Epidermal melanocyte (primary cell): ENCODE measurements at regions not wholly inside any gene's neighbourhood (a gene's known extent, or its start where the extent isn't known, plus 50 kb on each side); places are given as distances from the start of the nearest gene placed in this dataset.
"Not testable (repeated sequence)": the region's sequence is repeated elsewhere in the genome, so short reads cannot be mapped to it uniquely, and the experiment has no call there.

Source experiments
- DNase-seq: peaks from one replicate; pipeline ENCODE4 v3.0.0; 2011; ENCODE audit warnings: low spot score; ENCODE audit not compliant: insufficient read length

DNA sequence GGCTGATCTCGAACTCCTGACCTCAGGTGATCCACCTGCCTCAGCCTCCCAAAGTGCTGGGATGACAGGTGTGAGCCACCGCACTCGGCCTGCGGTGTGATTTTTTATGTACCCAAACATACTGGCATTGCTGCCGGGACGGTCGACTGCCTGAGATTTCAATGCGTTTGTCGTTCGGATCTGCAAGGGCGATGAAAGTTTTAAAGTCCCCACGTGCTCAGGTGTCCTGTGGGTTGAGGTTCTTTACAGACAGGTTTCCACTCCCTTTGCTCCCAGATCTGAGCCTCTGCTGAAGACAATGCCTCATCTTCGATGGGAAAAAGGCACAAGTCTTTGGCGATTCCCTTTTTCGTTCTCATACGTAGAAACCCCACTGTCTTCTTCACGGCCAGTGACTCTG, 78.1 kb upstream of the SHOX start:
- DNase-seq = no peak

DNA sequence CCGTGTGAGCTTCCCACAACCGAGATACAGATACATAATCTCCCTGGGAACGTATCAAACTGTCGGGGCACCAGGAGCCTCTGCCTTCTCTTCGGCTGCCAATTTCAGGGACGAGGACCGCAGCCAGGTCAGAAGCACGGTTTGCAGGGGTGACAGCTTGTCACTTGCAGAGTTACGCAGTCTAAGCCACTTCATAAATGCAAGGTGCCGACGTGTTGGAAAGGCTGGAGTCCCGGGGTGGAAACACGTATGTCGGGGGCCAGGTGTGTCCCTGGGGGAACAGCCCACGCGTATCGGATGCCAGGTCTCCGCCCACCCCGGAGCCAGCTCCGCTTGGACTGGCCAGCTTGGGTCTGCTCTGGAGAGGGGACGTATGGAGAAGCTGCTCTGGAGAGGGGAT, 76.3 kb upstream of the SHOX start:
- DNase-seq = no peak

DNA sequence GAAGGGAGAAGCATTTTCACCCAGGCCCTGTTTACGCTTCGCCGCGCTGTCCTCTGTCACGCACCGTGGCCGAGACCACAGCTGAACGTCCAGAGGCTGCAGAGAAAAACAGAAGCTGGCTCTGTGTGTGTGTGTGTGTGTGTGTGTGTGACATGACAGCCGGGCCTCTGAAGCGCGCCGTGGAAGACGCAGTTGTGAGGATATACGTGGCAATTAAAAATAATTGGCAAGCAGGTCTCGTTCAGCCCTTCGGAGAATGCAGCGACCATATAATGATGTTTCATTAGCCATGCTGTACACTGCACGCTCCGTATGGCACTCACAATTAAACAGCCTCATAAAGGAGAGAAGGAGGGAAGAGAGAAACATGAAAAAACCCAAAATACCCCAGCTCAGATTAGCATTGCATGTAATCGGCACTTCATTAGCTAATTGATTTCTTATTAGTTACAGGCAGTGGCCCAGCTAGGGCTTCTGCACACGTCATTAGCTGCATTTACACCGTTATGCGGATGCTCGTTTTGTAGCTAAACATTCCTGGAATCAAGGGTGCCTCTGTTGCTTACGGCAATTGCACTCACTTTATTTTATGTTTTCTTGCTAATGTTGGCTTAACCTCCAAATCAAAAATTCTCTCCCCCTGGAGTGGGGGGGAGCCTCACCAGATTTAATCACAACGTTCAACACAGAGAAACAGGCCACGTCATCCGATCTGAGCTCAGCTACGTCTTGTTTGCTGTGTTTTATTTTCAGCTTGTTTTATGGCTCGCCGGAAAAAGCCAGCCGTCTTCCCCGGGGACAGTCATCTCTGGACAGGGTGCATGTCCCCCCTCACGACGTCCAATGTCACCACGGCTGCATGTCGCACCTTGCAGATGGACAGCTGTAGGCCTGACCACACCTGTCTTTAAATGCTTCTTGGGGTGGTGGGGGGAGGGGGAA, 74.6 kb upstream of the SHOX start:
- DNase-seq = no peak

DNA sequence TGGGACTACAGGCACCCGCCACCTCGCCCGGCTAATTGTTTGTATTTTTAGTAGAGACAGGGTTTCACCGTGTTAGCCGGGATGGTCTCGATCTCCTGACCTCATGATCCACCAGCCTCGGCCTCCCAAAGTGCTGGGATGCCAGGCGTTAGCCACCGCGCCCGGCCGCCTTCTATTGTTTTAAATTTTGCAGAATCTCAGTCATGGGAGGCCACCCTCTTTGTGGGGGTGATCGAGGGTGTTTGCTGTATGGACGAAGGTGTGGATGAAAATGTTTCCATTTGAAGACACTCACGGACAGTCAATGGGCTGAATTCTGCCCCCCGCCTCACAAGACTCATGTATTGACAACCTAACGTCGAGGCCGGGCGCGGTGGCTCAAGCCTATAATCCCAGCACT, 73.0 kb upstream of the SHOX start:
- not testable (repeated sequence) for DNase-seq

DNA sequence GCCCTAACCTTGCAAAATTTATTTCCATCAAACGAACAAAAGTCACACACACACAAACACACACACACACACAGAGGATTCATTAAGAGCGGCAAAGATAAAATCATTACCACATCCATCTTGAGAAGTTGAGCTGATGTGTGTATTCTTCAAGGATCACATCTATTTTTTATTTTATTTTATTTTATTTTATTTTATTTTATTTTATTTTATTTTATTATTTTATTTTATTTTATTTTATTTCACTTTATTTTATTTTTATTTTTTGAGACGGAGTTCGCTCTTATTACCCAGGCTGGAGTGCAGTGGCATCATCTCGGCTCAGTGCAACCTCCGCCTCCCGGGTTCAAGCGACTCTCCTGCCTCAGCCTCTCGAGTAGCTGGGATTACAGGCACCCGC, 71.3 kb upstream of the SHOX start:
- not testable (repeated sequence) for DNase-seq

DNA sequence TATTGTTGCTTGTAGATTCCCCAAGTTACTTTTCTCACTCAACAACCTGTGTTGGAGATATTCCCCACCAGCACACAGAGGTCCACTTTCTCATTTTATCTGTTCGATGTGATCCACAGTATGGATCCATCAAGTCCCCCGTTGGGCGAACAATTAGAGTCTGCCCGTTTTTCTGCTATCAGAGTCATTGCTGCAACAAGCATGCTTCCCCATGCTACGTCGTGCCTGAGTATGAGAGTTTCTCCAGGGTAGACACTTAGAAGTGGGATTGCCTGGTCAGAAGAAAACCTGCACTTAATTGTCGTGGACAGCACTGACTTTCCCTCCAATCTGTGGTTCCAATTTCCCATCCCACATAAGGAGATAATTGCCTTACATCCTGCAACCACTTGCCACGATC, 62.7 kb upstream of the SHOX start:
- DNase-seq = no peak

DNA sequence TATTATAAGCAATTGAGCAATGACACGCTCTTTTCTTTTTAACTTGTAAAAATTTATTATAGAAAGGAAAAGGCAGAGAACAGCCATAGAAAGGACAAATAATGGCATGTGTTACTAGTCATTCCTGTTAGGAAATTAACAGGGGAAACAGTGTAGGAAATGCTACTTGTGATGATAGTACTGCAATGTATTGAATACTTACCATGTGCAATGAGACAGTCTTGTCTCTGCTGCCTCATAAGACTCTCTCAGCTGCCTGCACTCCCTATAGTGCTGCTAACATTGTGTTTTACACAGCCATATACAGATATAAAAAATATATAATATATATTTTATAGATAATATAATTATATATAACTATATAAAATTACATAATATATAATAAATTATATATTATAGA, 62.3 kb upstream of the SHOX start:
- no peak for DNase-seq

DNA sequence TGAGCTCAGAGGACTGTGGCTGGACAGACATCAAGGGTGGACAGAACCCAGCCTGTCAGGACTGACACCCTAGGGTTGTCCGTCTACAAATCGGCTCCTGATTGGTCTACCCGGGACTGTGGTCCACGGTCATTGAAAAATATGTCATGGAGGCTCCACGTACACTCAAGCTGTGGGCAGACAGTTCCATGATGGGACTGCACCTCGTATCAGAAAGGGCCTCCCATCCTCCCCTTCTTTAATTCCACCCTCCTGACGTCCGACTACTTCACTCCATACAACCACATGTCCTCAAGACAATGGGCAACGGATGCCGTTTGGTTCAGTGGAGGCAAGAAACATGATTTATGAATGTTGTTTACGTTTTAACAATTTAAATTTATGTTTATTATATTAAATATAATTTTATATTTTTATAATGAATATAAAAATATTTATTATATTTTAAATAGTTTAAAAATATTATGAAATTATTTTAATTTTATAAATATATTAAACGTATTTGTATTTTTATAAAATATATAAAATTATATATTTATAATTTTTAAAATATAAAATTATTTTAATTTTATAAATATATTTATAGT, 58.0 kb upstream of the SHOX start:
- no peak for DNase-seq

DNA sequence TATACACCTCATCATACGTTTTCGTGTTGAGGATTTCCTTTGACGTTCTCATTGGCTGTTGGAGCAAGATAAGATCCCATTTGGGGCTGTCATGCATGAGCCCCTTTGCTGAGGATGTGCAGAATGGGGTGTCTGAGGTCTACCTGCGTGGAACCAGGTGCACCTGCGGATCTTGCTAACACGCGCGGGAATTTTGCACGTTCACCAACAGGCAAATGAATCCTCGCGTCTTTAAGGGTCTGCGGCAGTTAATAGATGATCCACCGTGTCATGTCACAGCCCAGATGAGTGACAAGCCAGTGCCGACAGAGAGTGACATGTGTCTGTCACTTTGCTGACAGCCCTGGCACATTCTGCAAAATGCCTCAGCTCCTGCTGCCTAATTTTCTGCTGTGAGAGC, 56.3 kb upstream of the SHOX start:
- no peak for DNase-seq

DNA sequence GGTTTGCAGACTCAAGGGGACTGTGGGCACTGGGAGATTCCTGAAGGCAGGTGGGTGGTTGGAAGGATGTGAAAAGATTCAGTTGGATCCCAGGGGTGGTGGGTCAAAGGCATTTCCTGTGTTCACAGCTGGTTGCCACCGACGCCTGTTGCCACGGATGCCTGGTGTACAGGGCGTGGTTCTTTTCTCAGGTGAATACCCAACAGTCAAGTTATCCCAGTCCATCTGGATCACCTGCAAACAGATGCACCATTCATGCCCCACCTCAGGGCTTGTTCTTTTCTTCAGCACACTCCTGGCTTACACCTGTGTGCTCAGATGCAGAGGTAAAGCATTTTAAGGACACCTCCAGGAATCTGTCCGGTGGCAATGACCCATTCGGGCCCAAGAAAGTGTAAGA, 55.8 kb upstream of the SHOX start:
- DNase-seq = no peak

DNA sequence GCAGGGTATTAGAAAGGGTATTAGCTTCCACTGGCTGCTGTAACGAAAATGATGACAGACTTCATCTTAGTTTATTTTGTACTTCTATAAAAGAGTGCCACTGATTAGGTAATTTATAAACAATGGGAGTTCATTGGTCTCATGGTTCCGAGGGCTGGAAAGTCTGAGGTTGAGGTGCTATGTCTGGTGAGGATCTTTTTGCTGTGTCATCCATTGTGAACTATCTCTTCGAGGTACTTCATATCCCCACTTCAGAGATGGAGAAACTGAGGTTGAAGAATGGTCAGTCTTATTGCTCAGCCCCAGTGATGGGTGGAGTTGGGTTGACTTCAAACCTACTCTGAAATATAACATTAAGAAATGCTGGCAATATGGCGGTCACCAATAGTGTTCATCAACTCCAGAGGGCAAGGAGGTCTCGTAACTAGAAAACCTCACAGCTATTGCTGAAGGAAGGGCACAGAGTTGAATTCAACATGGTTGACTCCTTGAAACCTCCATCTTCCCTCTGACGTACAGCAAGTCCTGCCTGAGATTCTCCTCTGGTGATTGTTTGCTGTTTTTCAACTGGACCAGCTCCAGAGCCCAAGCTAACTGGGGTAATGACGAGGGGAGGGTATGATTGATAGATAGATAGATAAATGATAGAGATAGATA, 53.6 kb upstream of the SHOX start:
- no peak for DNase-seq

DNA sequence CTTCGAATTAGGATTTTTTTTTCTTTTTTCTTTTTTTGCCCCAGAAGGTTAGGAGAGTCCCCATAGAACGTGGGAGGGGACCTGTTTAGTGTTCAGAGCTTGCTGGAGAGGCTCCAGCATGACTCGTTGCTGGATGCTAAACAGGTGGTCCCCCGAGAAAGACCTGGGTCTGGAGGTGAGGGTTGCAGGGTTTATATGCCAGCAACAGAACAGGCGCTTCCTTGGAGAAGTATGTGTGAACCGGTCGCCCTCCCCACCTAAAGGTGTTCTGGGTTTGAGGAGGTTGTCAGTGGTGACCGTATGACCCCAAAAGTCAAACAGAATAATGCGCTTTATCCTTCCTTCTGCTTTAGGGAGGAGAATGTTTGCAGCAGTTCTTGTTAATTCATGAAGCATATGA, 52.1 kb upstream of the SHOX start:
- no peak for DNase-seq

DNA sequence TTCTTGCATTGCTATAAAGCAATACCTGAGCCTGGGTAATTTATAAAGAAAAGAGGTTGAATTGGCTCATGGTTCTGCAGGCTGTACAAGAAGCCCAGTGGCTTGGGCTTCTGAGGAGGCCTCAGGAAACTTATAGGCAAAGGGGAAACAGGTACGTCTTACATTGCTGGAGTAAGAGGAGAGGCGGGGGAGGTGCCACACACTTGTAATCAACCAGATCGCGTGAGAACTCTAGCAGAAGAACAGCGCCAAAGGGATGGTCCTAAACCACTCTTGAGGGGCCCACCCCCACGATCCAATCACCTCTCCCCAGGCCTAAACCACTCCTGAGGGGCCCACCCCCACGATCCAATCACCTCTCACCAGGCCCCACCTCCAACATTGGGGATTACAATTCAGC, 50.6 kb upstream of the SHOX start:
- no peak for DNase-seq
